Glutamatergic neuron (in vitro differentiated cells): ENCODE measurements at regions not wholly inside any gene's neighbourhood (a gene's known extent, or its start where the extent isn't known, plus 50 kb on each side); places are given as distances from the start of the nearest gene placed in this dataset.

Experiments used
- DNase-seq: peaks from one replicate; pipeline ENCODE4 v3.0.0; 2022
- H3K27ac Mint-ChIP-seq: one replicate; pipeline ENCODE4 v1.8.0; 2020; ENCODE audit warnings: mild to moderate bottlenecking, mixed read lengths, inconsistent platforms; ENCODE audit not compliant: unreplicated experiment
- H3K27me3 Mint-ChIP-seq: one replicate; pipeline ENCODE4 v1.8.0; 2020; ENCODE audit warnings: mild to moderate bottlenecking, moderate library complexity, mixed read lengths, inconsistent platforms; ENCODE audit not compliant: unreplicated experiment
- H3K36me3 Mint-ChIP-seq: one replicate; pipeline ENCODE4 v1.8.0; 2020; ENCODE audit warnings: mild to moderate bottlenecking, mixed read lengths, inconsistent platforms; ENCODE audit not compliant: unreplicated experiment
- H3K4me1 Mint-ChIP-seq: one replicate; pipeline ENCODE4 v1.8.0; 2020; ENCODE audit warnings: mild to moderate bottlenecking, low read depth, mixed read lengths, inconsistent platforms; ENCODE audit not compliant: unreplicated experiment
- H3K4me3 Mint-ChIP-seq: one replicate; pipeline ENCODE4 v1.8.0; 2020; ENCODE audit warnings: mild to moderate bottlenecking, mixed read lengths, inconsistent platforms; ENCODE audit not compliant: unreplicated experiment
- H3K9me3 Mint-ChIP-seq: one replicate; pipeline ENCODE4 v1.8.0; 2020; ENCODE audit warnings: mild to moderate bottlenecking, moderate library complexity, mixed read lengths, inconsistent platforms; ENCODE audit not compliant: unreplicated experiment
- TF ChIP-seq, protein P1 (sequence below): fragments of 200-600 bp; sonication (generic); IDR thresholded peaks from one replicate; pipeline ENCODE4 v1.5.0; 2021; ENCODE audit not compliant: partially characterized antibody, unreplicated experiment

DNA sequence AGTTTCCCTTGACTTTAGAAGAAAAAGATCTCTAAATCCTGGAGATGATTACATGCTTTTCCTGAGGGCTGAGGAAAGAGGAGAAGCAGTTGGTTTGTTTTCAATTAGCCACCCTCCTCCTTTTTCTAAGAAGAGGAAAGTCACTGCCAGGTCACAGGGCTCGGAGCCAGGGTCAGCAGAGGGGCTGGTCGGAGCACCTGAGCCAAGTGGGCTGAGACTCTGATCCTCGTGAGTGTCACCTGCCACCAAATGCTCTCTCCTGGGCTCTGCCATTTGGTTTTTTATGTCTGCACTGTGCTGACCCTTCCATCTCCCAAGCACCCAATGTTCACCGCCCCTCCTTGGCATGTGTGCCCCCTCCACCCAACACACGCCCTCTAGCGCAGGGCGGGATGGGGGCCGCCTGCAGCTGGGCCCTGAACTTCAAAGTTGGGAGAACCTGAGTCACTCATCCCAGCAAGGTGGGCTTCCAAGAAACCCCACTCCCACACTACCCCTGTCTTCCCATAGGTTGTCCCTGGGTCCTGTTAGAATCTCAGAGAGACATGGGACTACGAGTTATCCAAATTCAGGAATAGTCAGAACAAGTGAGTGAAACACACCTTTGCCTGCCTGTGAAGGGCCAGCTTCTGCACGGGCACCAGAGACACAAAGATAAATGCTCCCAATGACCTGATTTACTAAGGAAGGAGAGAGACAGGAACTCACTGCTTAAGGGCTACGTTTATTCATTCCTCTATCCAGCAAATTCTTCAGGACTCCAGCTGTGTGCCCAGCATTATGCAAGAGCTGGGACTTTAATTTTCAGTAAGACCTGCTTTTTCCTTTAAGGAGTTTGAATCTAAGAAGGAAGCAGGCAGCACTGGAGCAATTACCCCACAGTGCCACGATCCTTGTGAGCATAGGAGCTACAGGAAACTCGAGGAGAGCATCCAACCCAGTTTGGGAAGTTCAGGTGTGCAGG lies 127.5 kb downstream of the RHOU start:
- peak overlapping the region; percentile 9 for H3K27ac Mint-ChIP-seq
- no peak for DNase-seq
- TF ChIP-seq, protein P1, sequence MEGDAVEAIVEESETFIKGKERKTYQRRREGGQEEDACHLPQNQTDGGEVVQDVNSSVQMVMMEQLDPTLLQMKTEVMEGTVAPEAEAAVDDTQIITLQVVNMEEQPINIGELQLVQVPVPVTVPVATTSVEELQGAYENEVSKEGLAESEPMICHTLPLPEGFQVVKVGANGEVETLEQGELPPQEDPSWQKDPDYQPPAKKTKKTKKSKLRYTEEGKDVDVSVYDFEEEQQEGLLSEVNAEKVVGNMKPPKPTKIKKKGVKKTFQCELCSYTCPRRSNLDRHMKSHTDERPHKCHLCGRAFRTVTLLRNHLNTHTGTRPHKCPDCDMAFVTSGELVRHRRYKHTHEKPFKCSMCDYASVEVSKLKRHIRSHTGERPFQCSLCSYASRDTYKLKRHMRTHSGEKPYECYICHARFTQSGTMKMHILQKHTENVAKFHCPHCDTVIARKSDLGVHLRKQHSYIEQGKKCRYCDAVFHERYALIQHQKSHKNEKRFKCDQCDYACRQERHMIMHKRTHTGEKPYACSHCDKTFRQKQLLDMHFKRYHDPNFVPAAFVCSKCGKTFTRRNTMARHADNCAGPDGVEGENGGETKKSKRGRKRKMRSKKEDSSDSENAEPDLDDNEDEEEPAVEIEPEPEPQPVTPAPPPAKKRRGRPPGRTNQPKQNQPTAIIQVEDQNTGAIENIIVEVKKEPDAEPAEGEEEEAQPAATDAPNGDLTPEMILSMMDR = no peak

DNA sequence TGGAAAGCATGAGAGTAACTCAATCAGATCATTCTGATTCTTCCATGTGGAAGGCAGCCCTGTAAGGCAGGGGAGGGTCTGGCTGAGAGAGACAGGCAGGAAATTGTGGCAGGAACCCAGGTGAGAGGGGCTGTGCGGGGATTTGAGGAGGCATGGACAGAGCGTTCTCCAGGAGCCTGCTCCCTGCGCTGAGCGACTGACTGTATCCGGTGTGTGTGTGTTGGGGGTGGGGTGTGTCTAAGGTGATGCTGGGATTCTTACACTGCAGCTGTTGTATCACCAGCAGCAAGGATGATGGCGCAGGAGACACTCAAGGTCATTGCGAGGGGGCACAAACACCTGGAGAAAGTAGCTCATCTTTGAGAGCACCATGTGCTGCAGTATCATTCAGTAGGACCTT lies 128.5 kb downstream of the RHOU start:
- Mint-ChIP-seq H3K4me1 (peaks cover 47% of the 10 kb centered on the region), H3K4me3 (no peak overlapping the region)

More for the DNA sequence above, 127.5 kb downstream of the RHOU start:
- H3K9me3 Mint-ChIP-seq = peaks cover 9% of the 10 kb centered on the region
- peaks cover 11% of the 10 kb centered on the region for H3K27me3 Mint-ChIP-seq
- H3K4me3 Mint-ChIP-seq = peak overlapping the region; percentile 55
- no peaks in the 10 kb centered on the region for H3K36me3 Mint-ChIP-seq
- peaks cover 42% of the 10 kb centered on the region for H3K4me1 Mint-ChIP-seq

DNA sequence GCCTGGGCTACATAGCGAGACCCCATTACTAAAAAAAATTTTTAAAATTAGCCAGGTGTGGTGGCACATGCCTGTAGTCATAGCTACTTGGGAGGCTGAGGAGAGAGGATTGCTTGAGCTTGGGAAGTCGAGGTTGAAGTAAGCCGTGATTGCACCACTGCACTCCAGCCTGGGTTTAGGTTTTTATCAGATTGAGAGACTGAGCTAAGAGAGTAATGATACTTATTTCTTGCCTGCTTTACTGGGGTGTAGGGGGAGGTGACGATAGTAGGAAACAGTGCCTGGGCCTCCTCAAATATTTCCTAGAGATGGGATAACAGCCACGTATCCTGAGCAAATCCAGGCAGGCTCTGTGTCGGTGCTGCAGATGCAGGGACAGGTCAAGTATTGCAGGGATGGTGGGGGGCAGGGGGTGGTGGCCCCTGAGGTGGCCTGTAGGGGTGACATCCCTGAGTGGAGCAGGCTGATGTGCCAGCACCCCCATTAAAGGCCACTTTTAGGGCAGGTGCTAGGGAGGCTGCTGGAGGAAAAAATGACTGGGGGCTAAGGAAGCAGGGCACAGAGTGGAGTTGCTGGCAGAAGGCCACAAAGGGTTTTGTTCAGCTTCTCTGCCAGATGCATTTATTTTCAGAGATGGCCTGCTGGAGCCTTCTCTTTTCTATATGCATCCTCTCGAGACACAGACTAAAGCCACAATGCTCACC lies 130.5 kb downstream of the RHOU start:
- peaks cover 11% of the 10 kb centered on the region for H3K9me3 Mint-ChIP-seq
- H3K27ac Mint-ChIP-seq = peak overlapping the region; percentile 93
- peaks cover 56% of the 10 kb centered on the region for H3K4me1 Mint-ChIP-seq
- peaks cover 11% of the 10 kb centered on the region for H3K27me3 Mint-ChIP-seq
- no peak overlapping the region for H3K4me3 Mint-ChIP-seq
- no peak for DNase-seq
- no peaks in the 10 kb centered on the region for H3K36me3 Mint-ChIP-seq
- TF ChIP-seq, protein P1 = no peak

More for the DNA sequence above, 128.5 kb downstream of the RHOU start:
- Mint-ChIP-seq H3K27ac (peak overlapping the region; percentile 9), H3K27me3 (peaks cover 11% of the 10 kb centered on the region), H3K36me3 (no peaks in the 10 kb centered on the region), H3K9me3 (peaks cover 11% of the 10 kb centered on the region)
- no peak for DNase-seq
- TF ChIP-seq, protein P1 = no peak

DNA sequence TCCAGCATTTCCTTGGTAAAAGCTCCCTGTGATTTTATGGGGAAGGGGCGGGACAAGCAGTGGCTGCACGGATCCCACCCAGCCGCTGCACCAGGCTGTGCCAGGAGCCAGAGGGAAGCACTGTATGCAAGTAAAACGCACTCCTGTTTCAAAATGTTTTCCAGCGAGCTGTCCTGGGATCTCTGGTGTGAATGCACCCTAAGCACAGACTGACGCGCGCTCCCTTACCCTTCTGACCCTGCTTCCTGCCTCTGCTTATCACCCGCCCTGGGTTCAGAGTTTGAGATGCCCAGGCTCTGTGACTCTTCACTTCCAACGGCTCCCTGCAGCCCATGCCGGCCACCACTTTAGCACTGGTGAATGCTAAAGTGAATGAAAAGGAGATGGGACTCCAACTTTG lies 131.2 kb downstream of the RHOU start:
- Mint-ChIP-seq H3K27ac (peak overlapping the region; percentile 93), H3K4me3 (peak overlapping the region; percentile 64), H3K27me3 (peaks cover 11% of the 10 kb centered on the region), H3K36me3 (no peaks in the 10 kb centered on the region), H3K4me1 (peaks cover 60% of the 10 kb centered on the region), H3K9me3 (peaks cover 13% of the 10 kb centered on the region)
- no peak for DNase-seq
- TF ChIP-seq, protein P1 = no peak
